ENCODE measurements at regions not wholly inside any gene's neighbourhood (a gene's known extent, or its start where the extent isn't known, plus 50 kb on each side); places are given as distances from the start of the nearest gene placed in this dataset.
"Not testable (repeated sequence)": the region's sequence is repeated elsewhere in the genome, so short reads cannot be mapped to it uniquely, and the experiment has no call there.

DNA sequence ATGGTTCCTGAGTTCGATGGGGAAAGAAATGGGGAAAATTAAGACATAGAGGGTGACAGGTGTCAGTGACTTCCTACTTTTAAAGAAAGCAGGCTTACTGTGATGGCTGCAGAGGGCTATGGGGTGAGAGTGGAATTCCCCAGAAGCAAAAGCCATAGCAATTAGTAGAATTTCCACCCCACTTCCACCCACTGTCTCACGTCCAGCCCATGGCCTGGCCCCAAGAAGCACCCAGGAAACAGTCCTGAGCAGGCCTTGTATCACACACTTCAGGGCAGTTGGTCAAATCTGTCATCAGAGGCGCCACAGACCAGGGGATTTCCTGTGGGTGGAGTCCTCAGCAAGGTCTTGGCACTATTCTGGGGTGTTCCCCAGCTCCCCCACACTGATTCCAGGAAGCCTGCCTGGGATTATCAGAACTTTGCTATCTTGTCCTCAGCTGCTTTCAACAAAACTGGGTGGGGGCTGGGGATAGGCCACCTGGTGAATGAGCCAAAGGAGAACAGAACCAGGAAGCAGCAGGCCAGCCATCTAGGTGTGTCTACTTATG is 120.1 kb upstream of the CCND2 start:
- no peak for DNase-seq

DNA sequence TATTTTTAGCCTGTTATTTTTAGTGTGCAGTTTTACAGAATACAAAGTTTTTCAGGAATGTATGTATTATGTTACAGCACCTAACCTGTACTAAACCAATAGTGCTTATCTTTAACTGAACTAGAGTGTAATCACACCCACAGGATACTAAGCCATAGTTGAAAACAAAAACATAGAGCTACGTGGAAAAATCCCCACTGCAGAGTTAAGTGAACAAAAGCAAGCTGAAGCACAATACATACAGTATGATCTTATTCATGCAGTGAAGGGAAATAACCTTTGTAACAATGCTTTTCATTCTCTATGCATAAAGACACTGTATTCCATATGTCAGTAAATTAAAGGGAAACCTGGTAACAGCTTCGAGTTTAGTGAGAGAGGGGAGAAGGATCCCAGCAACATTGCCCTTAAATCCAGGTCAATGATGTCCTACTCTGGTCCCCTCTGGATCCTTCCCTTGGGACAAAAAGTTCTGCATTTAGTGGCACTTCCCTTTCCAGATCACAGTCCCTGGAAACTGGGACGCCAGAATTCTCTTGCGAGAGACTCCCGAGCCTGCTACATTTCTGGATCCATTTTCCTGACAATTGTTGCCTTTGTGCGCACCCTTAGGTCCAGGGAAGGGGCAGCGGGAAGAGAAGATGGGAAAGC is 121.3 kb upstream of the CCND2 start:
- no peak for DNase-seq

DNA sequence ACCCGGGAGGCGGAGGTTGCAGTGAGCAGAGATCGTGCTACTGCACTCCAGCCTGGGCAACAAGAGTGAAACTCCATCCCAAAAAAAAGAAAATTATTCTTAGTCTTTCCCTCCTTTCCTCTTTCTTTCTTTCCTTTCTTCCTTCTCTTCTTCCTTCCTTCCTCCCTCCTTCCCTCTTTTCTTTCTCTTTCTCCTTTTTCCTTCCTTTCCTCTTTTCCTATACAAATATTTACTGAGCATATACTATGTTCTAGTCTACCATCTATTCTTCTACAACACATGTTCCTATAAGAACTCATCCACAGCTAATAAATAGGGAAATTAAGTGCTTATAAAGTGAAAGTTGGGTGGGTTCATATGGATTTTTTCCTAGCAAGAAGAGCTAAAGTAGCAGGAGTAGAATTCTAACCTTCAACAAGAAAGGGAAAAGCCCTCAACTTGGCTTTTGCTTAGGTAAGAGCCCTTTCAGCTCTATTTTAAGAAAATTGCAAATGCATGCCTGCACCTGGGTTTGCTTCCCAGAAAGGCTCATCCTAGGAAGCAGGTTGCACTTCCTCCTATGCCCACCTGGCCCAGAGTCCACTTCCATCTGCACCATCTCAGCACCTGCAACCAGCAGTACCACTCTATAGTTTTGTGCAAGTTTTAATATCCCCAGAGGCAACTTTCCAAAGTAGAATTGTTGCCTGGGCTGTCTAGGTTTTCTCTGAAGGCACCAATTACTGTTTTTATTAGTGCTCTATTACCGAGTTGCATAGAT is 122.0 kb upstream of the CCND2 start:
- DNase-seq, result no peak

DNA sequence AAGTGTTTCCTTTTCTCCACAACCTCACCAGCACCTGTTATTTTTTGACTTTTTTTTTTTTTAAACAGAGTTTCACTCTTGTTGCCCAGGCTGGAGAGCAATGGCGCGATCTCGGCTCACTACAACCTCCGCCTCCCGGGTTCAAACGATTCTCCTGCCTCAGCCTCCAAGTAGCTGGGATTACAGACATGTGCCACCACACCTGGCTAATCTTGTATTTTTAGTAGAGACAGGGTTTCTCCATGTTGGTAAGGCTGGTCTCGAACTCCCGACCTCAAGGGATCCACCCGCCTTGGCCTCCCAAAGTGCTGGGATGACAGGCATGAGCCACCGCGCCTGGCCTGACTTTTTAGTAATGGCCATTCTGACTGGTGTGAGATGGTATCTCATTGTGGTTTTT is 123.2 kb upstream of the CCND2 start:
- DNase-seq, result not testable (repeated sequence)

- no peak for DNase-seq
Measured at GRCh38 chr12:4148418-4149056, 125.0 kb upstream of the CCND2 start.

DNA sequence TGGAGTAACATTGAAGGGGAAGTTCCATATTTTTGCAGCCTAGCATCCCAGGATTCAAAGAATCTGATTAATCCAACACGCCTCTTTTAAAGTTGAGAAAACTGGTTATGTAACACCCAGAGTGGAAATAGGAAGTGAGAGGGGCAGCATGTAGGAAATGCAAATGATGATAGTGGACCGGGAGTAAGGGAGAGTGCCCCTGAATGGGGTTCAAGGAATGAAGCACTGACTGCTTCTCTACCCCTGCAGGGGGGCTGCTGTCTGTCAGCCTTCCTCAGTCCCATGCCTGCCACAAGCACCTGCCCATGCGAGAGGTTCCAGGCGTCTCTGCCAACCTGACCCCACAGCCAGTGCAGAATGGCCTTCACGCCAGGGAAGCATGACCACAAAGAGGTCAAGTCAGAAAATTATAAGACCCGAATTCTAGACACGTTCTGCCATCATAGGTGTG is 126.5 kb upstream of the CCND2 start:
- no peak for DNase-seq

GRCh38 chr12:4145990-4146859 is 127.3 kb upstream of the CCND2 start:
- DNase-seq, result no peak

- no peak for DNase-seq
Measured at GRCh38 chr12:4144676-4145075, 128.9 kb upstream of the CCND2 start.

DNA sequence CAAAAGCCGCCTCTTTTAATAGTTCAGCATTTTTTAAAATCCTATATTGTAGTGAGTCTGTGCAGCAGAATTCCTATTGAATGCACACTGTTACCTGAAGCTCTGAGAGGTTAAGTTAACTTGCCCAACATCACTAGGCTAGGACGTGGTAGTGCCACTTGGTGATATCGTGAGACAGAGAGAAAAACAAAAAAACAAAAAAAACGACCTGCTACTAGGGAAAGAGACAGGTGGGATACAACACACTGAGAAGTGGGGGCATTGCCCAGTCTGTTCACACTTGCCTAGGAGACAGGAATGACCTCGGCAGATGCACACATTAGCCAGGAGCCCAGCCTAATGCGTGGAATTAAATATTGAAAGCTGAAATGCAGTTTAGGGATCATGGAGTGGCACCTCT is 129.7 kb upstream of the CCND2 start:
- DNase-seq, result no peak

GRCh38 chr12:4141348-4142270 is 132.0 kb upstream of the CCND2 start:
- no peak for DNase-seq

DNA sequence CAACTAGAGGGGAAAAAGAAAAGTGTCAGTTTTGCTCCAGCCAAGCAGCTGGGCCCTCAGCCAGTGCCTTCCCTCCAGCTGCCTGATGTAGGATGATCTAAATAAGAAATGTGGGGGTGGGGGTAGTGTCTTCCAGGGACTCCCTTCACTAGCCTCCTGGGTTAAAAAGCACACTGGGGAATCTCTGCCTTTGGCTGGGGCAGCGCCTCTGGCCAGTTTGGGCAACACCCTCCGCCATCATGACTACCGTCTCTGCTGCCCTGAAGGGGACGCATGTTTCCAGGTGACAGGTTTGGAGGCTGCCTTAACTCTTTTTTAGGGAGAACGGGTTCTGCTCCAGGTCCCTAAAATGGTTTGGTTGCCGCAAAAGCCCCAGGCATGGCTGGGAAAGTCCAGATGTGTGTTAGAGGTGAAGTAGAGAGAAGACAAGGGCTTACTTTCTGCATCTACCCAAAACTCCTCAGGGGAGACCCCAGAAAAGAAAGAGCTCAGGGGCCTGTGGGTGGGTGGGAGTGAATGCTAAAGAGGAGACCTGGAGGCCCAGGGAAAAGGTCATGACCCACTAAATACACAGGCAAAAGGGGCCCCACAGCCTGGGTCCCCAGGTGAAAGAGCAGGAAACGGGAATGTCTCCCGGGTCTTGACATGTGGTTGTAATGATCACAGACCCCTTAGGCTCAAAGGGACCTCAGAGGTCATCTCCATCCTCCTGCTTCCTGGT is 132.8 kb upstream of the CCND2 start:
- no peak for DNase-seq

GRCh38 chr12:4139191-4139590 is 134.4 kb upstream of the CCND2 start:
- no peak for DNase-seq

DNA sequence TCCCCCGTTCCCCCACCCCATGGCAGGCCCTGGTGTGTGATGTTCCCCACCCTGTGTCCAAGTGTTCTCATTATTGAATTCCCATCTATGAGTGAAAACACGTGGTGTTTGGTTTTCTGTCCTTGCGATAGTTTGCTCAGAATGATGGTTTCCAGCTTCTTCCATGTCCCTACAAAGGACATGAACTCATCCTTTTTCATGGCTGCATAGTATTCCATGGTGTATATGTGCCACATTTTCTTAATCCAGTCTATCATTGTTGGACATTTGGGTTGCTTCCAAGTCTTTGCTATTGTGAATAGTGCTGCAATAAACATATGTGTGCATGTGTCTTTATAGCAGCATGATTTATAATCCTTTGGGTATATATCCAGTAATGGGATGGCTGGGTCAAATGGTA is 135.0 kb upstream of the CCND2 start:
- not testable (repeated sequence) for DNase-seq

DNA sequence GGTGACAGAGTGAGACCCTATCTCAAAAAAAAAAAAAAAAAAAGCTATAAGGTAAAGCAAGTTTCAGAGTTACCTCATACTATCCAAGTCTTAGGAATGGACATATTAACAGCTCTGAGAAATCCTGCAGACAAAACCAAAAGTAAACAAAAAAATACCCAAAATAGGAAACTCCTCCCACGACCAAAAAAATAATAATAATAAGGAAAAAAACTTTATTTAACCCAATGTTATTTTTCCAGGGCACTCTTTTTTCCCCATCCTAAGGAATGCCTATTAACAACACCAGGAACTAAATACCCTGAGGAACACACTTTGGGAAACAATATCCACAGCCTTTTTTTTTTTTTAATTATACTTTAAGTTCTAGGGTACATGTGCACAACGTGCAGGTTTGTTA is 135.5 kb upstream of the CCND2 start:
- DNase-seq, result no peak

DNA sequence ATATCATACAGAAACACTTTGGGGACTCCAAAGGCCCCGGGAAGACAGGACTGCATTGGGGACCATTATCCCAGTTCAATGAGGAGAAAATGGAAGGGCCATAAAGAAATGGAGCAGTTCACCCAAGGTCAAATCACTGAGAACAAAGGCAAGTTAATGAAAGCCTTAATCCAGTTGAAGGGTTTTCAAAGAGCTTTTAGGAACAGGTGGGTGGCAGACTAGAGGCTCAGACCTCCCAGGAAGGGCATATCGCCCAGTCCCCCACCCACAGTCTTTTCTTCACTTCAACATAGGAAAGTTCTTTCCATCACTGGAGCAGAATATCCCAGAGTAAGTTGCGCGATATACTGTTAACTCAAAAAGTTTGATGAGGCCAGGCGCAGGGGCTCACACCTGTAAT is 136.1 kb upstream of the CCND2 start:
- no peak for DNase-seq

GRCh38 chr12:4137015-4137414 is 136.5 kb upstream of the CCND2 start:
- DNase-seq, result no peak

- no peak for DNase-seq
Measured at GRCh38 chr12:4135919-4136605, 137.5 kb upstream of the CCND2 start.

DNA sequence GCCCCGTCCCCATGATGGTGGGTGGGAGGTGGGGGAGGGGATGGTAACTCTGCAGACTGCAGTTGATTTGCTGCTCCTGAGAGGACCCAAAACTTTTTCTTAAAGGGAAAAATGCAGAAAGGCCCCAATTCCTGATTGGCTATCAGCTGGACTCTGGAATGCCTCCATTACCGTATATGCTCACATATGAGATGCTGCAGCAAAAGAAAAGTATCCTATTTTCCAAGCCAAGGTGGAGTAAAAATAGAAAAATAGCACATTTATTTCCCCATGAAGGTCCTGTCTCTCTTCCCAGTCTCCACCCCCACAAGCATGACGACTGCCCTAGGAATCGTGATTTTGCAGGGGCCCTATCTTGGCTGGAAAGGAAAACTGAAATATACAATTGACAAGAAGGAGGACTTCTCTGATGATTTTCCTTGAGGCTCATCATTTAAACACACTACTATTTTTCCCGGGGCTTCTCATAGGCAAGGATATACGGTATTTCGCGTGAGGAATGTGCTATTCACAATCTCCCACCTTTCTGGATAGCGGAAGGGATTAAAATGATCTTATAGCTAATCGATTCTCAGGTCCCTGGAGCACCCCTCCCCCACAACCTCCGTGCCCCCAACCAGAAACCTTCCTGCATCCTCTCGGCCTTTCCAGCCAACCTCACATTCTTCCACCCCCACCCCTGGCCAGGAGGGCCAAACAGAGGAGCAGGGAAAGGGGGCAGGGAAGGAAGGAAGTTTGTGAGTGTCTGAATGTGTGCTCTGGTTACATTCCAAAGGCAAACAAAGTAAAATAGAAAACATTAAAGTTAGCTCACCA is 138.9 kb upstream of the CCND2 start:
- no peak for DNase-seq

- no peak for DNase-seq
Measured at GRCh38 chr12:4133636-4134447, 139.7 kb upstream of the CCND2 start.

Measured in NCI-H1105 treated with DMSO at 0.1 percent for 48 hours (cell line).